Ishikawa (cell line): ENCODE measurements at regions not wholly inside any gene's neighbourhood (a gene's known extent, or its start where the extent isn't known, plus 50 kb on each side); places are given as distances from the start of the nearest gene placed in this dataset.

Experiments
- CEBPB ChIP-seq: IDR thresholded peaks from 2 replicates; pipeline ENCODE4 v1.6.1; 2012
- CREB1 ChIP-seq: IDR thresholded peaks from 2 replicates; pipeline ENCODE4 v1.6.1; 2012; ENCODE audit warnings: low read depth
- EGR1 ChIP-seq: IDR thresholded peaks from 2 replicates; pipeline ENCODE4 v1.6.1; 2012
- EP300 ChIP-seq: IDR thresholded peaks from 2 replicates; pipeline ENCODE4 v1.6.1; 2012; ENCODE audit warnings: borderline replicate concordance
- FOXM1 ChIP-seq: IDR thresholded peaks from 2 replicates; pipeline ENCODE4 v1.6.1; 2012; ENCODE audit warnings: low read depth, borderline replicate concordance
- MAX ChIP-seq: IDR thresholded peaks from 2 replicates; pipeline ENCODE4 v1.6.1; 2012
- NFIC ChIP-seq: IDR thresholded peaks from 2 replicates; pipeline ENCODE4 v1.6.1; 2012
- RAD21 ChIP-seq: IDR thresholded peaks from 2 replicates; pipeline ENCODE4 v1.6.1; 2012; ENCODE audit warnings: low read depth
- REST ChIP-seq: IDR thresholded peaks from 2 replicates; pipeline ENCODE4 v1.6.1; 2012; ENCODE audit warnings: low read depth, mild to moderate bottlenecking
- TAF1 ChIP-seq: IDR thresholded peaks from 2 replicates; pipeline ENCODE4 v1.6.1; 2012; ENCODE audit warnings: low read depth, mild to moderate bottlenecking
- TCF12 ChIP-seq: IDR thresholded peaks from 2 replicates; pipeline ENCODE4 v1.6.1; 2012; ENCODE audit warnings: low read depth
- TEAD4 ChIP-seq: IDR thresholded peaks from 2 replicates; pipeline ENCODE4 v1.6.1; 2012
- YY1 ChIP-seq: IDR thresholded peaks from 2 replicates; pipeline ENCODE4 v1.6.1; 2012; ENCODE audit warnings: low read depth
- ZBTB7A ChIP-seq: IDR thresholded peaks from 2 replicates; pipeline ENCODE4 v1.6.1; 2012; ENCODE audit warnings: low read depth
- TF ChIP-seq, protein P1 (sequence below): IDR thresholded peaks from 2 replicates; pipeline ENCODE4 v1.6.1; 2012

- TF ChIP-seq MAX (no peak), FOXM1 (no peak), RAD21 (no peak), TCF12 (no peak), NFIC (no peak), EP300 (no peak), REST (no peak), CREB1 (no peak), TAF1 (no peak)
Observed at GRCh38 chr4:167943872-167944505, 148.3 kb upstream of the ANXA10 start.

- TF ChIP-seq REST, result no peak
- TF ChIP-seq EP300, result no peak
- TF ChIP-seq CEBPB, result no peak
- no peak for TF ChIP-seq MAX
- TF ChIP-seq, protein P1, sequence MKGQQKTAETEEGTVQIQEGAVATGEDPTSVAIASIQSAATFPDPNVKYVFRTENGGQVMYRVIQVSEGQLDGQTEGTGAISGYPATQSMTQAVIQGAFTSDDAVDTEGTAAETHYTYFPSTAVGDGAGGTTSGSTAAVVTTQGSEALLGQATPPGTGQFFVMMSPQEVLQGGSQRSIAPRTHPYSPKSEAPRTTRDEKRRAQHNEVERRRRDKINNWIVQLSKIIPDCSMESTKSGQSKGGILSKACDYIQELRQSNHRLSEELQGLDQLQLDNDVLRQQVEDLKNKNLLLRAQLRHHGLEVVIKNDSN, result no peak
- TF ChIP-seq ZBTB7A, result no peak
- TF ChIP-seq CREB1, result no peak
- TF ChIP-seq TCF12, result no peak
- TF ChIP-seq FOXM1, result no peak
- no peak for TF ChIP-seq NFIC
- no peak for TF ChIP-seq YY1
- TF ChIP-seq TAF1, result no peak
- no peak for TF ChIP-seq EGR1
- no peak for TF ChIP-seq RAD21
- no peak for TF ChIP-seq TEAD4
Observed at GRCh38 chr4:167944721-167945120, 147.6 kb upstream of the ANXA10 start.

DNA sequence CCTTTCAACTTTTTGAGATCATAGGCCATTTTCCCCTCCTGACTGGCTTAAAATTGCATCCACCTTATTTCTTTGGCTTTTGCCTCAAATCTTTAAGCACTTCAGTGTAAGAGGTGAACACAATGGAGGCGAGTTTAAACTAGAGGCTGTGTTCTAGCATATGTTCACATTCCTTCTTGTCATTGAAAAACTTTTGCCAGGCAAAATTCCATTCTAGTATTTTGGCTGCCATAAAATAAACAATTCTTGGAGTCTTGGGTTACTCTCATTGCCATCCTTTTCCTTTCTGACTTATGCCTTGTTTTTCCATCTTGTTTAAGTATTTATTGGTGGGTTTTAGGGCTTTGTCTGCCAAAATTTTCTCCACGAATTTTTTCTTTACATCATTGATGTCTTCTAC lies 137.3 kb upstream of the ANXA10 start:
- no peak for TF ChIP-seq CEBPB
- no peak for TF ChIP-seq EP300
- no peak for TF ChIP-seq ZBTB7A
- TF ChIP-seq MAX, result no peak
- no peak for TF ChIP-seq YY1
- no peak for TF ChIP-seq NFIC

DNA sequence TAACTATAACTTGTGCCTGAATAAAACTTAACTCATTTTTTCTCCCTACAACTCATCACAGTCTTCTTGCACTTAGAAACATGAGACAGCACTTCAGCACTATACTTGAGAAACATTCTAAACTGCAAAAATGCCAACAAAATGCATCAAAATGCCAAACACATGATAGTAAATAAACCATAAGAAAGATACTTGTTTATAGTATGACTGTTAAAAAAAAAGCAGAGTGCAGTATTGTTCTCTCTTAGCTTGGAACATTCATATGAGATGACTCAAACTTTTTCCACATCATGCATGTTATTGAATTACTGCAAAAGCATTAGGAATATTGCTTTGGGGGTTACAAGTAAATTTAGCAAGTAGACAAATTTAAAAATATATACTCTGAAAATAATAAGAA lies 135.7 kb upstream of the ANXA10 start:
- TF ChIP-seq NFIC (no peak), CREB1 (no peak), FOXM1 (no peak), MAX (no peak)
- TF ChIP-seq, protein P1, result no peak

- no peak for TF ChIP-seq TCF12
- no peak for TF ChIP-seq FOXM1
- no peak for TF ChIP-seq EP300
- no peak for TF ChIP-seq ZBTB7A
- TF ChIP-seq, protein P1, result no peak
- no peak for TF ChIP-seq TEAD4
- no peak for TF ChIP-seq MAX
- no peak for TF ChIP-seq EGR1
Observed at GRCh38 chr4:167964766-167965373, 127.5 kb upstream of the ANXA10 start.
